Lower leg skin (tissue), 3 donors: ENCODE measurements at regions not wholly inside any gene's neighbourhood (a gene's known extent, or its start where the extent isn't known, plus 50 kb on each side); places are given as distances from the start of the nearest gene placed in this dataset.

Experiments used
- POLR2A ChIP-seq, 2 donors: fragments of 450-650 bp; IDR thresholded peaks; one replicate each; pipeline ENCODE4 v1.6.1; 2016 to 2017; ENCODE audit warnings: antibody characterized with exemption in 2 of 2, mild to moderate bottlenecking in 1 of 2, moderate library complexity in 1 of 2
- TF ChIP-seq, protein P1 (sequence below), 3 donors: fragments of 450-650 bp; IDR thresholded peaks; one replicate each; pipeline ENCODE4 v1.5.1; 2016; ENCODE audit warnings: antibody characterized with exemption in 3 of 3, mild to moderate bottlenecking in 3 of 3, moderate library complexity in 2 of 3

DNA sequence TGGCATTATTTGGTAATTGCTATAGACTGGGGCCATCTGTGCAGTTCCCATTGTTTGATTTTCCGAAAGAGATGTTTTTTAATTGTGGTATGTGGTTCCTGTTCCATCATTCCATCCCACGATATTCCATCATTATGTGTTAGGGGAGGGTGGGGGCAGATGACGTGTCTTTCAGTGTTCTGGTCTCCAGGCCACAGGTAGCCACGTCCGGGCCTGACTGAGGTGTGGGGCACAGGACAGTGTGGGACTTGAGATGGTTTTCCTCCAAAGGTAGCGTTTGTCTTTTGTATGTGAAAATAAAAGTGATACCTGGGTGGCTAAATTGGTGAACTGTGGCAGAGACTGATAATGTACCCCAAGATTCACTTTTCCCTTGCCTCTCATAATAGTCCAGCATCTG lies 192.2 kb upstream of the HAAO start:
- TF ChIP-seq POLR2A (IDR thresholded peaks at IDR 0.05) = no peak
- TF ChIP-seq, protein P1, sequence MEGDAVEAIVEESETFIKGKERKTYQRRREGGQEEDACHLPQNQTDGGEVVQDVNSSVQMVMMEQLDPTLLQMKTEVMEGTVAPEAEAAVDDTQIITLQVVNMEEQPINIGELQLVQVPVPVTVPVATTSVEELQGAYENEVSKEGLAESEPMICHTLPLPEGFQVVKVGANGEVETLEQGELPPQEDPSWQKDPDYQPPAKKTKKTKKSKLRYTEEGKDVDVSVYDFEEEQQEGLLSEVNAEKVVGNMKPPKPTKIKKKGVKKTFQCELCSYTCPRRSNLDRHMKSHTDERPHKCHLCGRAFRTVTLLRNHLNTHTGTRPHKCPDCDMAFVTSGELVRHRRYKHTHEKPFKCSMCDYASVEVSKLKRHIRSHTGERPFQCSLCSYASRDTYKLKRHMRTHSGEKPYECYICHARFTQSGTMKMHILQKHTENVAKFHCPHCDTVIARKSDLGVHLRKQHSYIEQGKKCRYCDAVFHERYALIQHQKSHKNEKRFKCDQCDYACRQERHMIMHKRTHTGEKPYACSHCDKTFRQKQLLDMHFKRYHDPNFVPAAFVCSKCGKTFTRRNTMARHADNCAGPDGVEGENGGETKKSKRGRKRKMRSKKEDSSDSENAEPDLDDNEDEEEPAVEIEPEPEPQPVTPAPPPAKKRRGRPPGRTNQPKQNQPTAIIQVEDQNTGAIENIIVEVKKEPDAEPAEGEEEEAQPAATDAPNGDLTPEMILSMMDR (IDR thresholded peaks at IDR 0.05) = no peak
